AG04449 (cell line): ENCODE measurements at regions not wholly inside any gene's neighbourhood (a gene's known extent, or its start where the extent isn't known, plus 50 kb on each side); places are given as distances from the start of the nearest gene placed in this dataset.
"Not testable (repeated sequence)": the region's sequence is repeated elsewhere in the genome, so short reads cannot be mapped to it uniquely, and the experiment has no call there.

ENCODE experiments used
- CTCF ChIA-PET: fragments of 350-600 bp; formaldehyde crosslinking; extraction: SDS; loops from one replicate; lab custom pipeline; 2021; ENCODE audit warnings: antibody characterized with exemption; lab: Yijun Ruan, JAX
- POLR2A ChIA-PET: fragments of 400-600, 350-600 bp; formaldehyde crosslinking; extraction: SDS; loops from one replicate; lab custom pipeline; 2020; ENCODE audit warnings: antibody characterized with exemption, inconsistent platforms; lab: Yijun Ruan, JAX
- DNase-seq: peaks from one replicate; pipeline ENCODE4 v3.0.0-alpha.2; 2010; ENCODE audit warnings: low read depth, low spot score
- H3K4me3 ChIP-seq: 2 replicates; pipeline ENCODE4 v1.5.1; 2011; ENCODE audit warnings: low read depth, mild to moderate bottlenecking, control low read depth, low read length
- TF ChIP-seq, protein P1 (sequence below): IDR thresholded peaks from one replicate; pipeline ENCODE4 v1.5.1; 2011; ENCODE audit warnings: mild to moderate bottlenecking, moderate library complexity, low read length, control low read depth, inconsistent platforms; ENCODE audit not compliant: insufficient read depth; ENCODE audit errors: missing control alignments

DNA sequence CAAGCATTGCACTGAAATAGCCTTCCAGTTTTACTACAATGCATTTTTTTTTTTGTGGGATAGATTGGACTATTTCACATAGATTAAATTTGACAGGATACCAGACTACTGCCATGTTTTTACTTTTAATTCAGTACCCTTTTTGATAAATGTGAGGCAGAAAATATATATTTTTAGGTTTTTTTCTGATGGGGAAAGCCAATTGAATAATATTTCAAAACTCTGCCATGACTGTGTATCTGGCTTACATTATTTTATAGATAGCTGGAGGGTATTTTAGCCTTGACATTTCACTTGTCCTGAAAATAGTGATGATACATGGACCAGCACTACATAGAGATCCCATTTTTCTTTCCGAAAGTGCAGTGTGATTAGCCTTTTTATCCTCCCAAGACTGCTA is 133.5 kb upstream of the PRR16 start:
- no peak overlapping the region for H3K4me3 ChIP-seq
- ChIA-PET CTCF (no interaction called here), POLR2A (no interaction called here)
- no peak for DNase-seq
- TF ChIP-seq, protein P1, sequence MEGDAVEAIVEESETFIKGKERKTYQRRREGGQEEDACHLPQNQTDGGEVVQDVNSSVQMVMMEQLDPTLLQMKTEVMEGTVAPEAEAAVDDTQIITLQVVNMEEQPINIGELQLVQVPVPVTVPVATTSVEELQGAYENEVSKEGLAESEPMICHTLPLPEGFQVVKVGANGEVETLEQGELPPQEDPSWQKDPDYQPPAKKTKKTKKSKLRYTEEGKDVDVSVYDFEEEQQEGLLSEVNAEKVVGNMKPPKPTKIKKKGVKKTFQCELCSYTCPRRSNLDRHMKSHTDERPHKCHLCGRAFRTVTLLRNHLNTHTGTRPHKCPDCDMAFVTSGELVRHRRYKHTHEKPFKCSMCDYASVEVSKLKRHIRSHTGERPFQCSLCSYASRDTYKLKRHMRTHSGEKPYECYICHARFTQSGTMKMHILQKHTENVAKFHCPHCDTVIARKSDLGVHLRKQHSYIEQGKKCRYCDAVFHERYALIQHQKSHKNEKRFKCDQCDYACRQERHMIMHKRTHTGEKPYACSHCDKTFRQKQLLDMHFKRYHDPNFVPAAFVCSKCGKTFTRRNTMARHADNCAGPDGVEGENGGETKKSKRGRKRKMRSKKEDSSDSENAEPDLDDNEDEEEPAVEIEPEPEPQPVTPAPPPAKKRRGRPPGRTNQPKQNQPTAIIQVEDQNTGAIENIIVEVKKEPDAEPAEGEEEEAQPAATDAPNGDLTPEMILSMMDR: no peak

DNA sequence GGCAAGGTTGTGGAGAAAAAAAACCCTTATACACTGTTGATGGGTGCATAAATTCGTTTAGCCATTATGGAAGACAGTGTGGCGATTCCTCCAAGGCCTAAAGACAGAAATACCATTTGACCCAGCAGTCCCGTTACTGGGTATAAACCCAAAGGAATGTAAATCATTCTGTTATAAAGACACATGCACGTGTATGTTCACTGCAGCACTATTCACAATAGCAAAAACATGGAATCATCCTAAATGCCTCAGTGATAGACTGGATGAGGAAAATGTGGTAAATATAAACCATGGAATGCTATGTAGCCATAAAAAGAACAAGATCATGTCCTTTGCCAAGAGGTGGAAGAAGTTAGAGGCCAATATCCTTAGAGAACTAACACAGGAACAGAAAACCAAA is 119.9 kb upstream of the PRR16 start:
- CTCF ChIA-PET: no interaction called here
- TF ChIP-seq, protein P1: no peak

DNA sequence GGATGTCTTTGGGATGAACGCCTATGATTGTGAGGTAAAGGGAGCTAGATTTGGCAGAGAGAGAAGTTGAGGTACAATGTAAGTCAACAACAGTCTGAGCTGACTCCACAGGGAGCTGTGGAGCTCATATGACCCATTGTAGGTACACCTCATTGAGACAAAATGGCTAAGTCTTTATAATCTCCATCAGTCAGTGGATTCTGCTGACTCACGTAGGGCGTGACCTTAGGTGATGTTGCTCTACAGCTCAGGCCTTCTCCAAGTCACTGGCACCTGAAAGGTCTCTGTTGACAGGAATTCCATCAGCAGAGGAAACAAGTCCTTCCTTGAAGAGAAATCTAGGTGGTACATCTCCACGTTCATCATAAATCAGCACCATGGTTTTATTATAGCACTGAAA is 118.2 kb upstream of the PRR16 start:
- H3K4me3 ChIP-seq: no peak overlapping the region
- TF ChIP-seq, protein P1: no peak
- ChIA-PET CTCF (no interaction called here), POLR2A (no interaction called here)
- no peak for DNase-seq

More for the DNA sequence above, 119.9 kb upstream of the PRR16 start:
- POLR2A ChIA-PET: no interaction called here
- no peak overlapping the region for H3K4me3 ChIP-seq
- no peak for DNase-seq

DNA sequence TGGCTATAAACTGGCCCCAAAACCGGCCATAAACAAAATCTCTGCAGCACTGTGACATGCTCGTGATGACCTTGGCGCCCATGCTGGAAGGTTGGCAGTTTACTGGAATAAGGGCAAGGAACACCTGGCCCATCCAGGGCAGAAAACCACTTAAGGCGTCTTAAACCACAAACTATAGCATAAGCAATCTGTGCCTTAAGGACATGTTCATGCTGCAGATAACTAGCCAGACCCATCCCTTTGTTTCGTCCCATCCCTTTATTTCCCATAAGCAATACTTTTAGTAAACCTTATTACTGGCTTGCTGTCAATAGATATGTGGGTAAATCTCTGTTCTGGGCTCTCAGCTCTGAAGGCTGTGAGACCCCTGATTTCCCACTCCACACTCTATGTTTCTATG is 113.0 kb upstream of the PRR16 start:
- DNase-seq, CTCF ChIA-PET, H3K4me3 ChIP-seq, POLR2A ChIA-PET: not testable (repeated sequence)

DNA sequence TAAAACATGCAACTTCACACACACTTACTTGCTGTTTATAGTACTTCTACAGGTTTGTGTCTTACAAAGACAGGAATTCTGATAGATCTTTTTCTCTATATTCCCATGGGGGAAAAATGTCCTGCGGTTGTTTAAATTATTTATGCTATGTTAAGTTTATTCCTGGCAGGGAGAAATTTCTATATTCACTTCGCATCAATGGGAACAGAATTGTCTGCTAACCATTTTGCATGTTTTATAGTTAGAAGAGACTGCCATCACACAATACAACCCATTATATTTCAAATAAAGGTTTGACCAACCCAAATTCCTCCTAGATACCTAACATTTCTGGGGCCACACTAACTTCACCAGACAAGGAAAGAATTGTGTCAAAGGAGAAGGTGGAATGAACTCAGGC is 110.0 kb upstream of the PRR16 start:
- CTCF ChIA-PET: no interaction called here
- no peak overlapping the region for H3K4me3 ChIP-seq
- no peak for DNase-seq
- TF ChIP-seq, protein P1: no peak
- POLR2A ChIA-PET: no interaction called here

DNA sequence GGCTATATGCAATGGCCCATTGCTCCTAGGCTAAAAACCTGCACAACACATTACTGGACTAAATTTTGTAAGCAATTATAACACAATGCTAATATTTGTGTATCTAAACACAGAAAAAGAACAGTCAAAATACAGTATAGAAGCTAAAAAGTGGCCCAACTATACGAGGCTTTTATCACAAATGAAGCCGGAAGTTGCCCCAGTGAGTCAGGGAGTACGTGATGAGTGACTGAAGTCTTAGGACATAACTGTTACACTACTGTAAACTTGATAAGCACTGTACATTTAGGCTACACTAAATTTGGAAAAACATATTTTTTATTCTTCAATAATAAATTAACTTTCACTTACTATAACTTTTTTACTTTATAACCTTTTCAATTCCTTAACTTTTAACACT is 105.2 kb upstream of the PRR16 start:
- CTCF ChIA-PET: no interaction called here
- H3K4me3 ChIP-seq: no peak overlapping the region
- TF ChIP-seq, protein P1: no peak
- DNase-seq: no peak
- POLR2A ChIA-PET: no interaction called here

DNA sequence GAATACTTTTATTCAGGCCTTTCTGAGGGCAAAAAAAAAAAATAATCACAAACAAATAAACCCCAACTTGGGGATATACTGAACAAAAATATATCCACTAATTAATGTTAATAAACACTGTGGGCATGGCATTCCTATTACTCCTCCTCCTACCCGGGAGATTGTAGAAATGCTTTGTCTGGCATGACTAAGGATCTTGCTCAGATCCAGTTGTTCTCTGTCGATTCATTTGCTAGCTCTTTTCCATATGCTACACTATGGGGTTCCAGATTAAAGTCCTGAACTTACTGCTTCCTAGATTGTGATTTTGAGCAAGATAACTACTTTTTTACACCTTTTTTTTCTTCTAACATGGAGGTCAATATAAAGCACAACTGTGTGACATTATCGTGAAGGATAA is 102.2 kb upstream of the PRR16 start:
- POLR2A ChIA-PET: no interaction called here
- TF ChIP-seq, protein P1: no peak
- no peak for DNase-seq
- CTCF ChIA-PET: no interaction called here
- H3K4me3 ChIP-seq: no peak overlapping the region
